Thyroid gland (tissue), 4 donors: ENCODE measurements at regions not wholly inside any gene's neighbourhood (a gene's known extent, or its start where the extent isn't known, plus 50 kb on each side); places are given as distances from the start of the nearest gene placed in this dataset.

Experiments used
- POLR2A ChIP-seq, 2 donors: fragments of 450-650 bp; IDR thresholded peaks; one replicate each; pipeline ENCODE4 v1.6.1; 2017; ENCODE audit warnings: antibody characterized with exemption in 2 of 2, mild to moderate bottlenecking in 2 of 2, moderate library complexity in 1 of 2
- TF ChIP-seq, protein P1 (sequence below), 6 experiments: fragments of 200-600 bp in 3 of 6; fragments of 450-650 bp in 3 of 6; sonication (generic) in 3 of 6; IDR thresholded peaks; one replicate each; pipeline ENCODE4 v1.5.1; 2016 to 2019; ENCODE audit warnings: antibody characterized with exemption in 6 of 6, mild to moderate bottlenecking in 2 of 6, inconsistent platforms in 1 of 6, moderate library complexity in 1 of 6

DNA sequence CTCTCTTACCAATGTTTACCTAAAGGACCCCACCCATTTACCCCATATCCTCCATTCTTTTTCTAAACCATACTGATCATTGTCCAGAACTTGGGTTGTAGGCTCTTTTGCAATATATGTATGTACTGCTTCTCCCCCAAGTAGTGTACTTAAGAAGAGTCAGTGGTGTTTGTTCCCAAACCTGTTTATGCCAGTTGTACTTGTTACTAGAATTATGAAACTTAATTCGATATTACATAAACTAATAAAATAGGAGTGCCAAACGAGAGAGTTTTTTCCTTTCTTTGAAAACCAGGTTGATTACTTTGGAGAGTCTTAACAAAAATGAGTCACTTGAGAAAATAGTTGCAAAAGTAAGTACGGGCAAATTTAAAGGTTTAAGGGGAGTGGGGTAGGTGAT is 96.3 kb downstream of the GEMIN8 start:
- TF ChIP-seq, protein P1, sequence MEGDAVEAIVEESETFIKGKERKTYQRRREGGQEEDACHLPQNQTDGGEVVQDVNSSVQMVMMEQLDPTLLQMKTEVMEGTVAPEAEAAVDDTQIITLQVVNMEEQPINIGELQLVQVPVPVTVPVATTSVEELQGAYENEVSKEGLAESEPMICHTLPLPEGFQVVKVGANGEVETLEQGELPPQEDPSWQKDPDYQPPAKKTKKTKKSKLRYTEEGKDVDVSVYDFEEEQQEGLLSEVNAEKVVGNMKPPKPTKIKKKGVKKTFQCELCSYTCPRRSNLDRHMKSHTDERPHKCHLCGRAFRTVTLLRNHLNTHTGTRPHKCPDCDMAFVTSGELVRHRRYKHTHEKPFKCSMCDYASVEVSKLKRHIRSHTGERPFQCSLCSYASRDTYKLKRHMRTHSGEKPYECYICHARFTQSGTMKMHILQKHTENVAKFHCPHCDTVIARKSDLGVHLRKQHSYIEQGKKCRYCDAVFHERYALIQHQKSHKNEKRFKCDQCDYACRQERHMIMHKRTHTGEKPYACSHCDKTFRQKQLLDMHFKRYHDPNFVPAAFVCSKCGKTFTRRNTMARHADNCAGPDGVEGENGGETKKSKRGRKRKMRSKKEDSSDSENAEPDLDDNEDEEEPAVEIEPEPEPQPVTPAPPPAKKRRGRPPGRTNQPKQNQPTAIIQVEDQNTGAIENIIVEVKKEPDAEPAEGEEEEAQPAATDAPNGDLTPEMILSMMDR (IDR thresholded peaks at IDR 0.05): no peak
- TF ChIP-seq POLR2A (IDR thresholded peaks at IDR 0.05): no peak
